IPS-20b (cell line): ENCODE measurements at regions not wholly inside any gene's neighbourhood (a gene's known extent, or its start where the extent isn't known, plus 50 kb on each side); places are given as distances from the start of the nearest gene placed in this dataset.
"Not testable (repeated sequence)": the region's sequence is repeated elsewhere in the genome, so short reads cannot be mapped to it uniquely, and the experiment has no call there.

Experiments used
- H3K27ac ChIP-seq: one replicate; pipeline ENCODE4 v1.5.1; 2013; ENCODE audit warnings: low read length
- H3K27me3 ChIP-seq: 2 replicates; pipeline ENCODE4 v1.6.1; 2013; ENCODE audit warnings: mild to moderate bottlenecking, low read length, inconsistent platforms; ENCODE audit not compliant: insufficient read depth
- H3K36me3 ChIP-seq: 2 replicates; pipeline ENCODE4 v1.6.1; 2013; ENCODE audit warnings: low read depth, mild to moderate bottlenecking, inconsistent platforms, low read length, moderate library complexity; ENCODE audit not compliant: insufficient read depth
- H3K4me1 ChIP-seq: 2 replicates; pipeline ENCODE4 v1.6.1; 2013; ENCODE audit warnings: mild to moderate bottlenecking, control low read depth, inconsistent platforms, low read length, moderate library complexity; ENCODE audit not compliant: insufficient read depth
- H3K4me3 ChIP-seq: 2 replicates; pipeline ENCODE4 v1.5.1; 2013; ENCODE audit warnings: mild to moderate bottlenecking, low read length, inconsistent platforms
- H3K9ac ChIP-seq: 2 replicates; pipeline ENCODE4 v1.6.1; 2013; ENCODE audit warnings: low read depth, mild to moderate bottlenecking, inconsistent platforms, low read length, moderate library complexity
- H3K9me3 ChIP-seq: 2 replicates; pipeline ENCODE4 v1.6.1; 2013; ENCODE audit warnings: mild to moderate bottlenecking, low read depth, low read length, inconsistent platforms; ENCODE audit not compliant: insufficient read depth

DNA sequence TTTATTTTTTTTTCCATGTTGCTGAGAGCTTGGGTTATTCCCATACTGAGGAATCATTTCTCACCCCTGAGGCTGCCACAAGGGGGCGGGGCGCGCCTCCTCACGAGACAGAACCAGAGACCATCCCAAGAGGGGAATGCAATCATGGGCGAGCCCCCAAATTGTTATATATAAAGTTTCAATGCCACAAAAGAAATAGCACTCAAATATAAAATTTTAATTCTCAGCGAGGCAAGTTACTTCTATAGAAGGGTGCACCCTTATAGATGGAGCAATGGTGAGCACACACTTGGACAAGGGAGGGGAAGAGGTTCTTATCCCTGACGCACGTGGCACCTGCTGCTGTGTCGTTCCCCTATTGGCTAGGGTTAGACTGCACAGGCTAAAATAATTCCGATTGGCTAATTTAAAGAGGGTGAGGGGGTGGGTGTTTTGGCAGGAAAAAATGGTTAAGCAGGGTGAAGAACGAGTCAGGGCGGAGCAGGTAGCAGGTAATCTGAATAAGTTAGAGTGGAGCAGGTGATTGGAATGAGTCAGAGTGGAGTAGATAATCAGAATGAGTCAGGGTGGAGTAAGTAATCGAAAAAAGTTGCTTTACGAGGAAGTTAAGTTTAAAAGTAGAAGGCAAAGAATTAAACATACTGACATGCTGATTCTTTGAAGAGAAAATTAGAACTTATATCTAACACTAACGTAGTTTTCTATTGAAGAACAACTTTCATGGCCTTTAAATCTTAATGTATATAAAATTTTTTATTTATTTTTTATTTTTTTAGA lies 177.5 kb downstream of the MTCL1 start:
- peaks cover 7% of the 10 kb centered on the region; the same call in 1 of the 2 replicates for H3K9me3 ChIP-seq
- H3K4me1 ChIP-seq: no peaks in the 10 kb centered on the region
- no peak overlapping the region for H3K4me3 ChIP-seq
- H3K27ac ChIP-seq: no peak overlapping the region
- no peaks in the 10 kb centered on the region for H3K36me3 ChIP-seq
- no peak overlapping the region for H3K9ac ChIP-seq
- no peaks in the 10 kb centered on the region for H3K27me3 ChIP-seq

DNA sequence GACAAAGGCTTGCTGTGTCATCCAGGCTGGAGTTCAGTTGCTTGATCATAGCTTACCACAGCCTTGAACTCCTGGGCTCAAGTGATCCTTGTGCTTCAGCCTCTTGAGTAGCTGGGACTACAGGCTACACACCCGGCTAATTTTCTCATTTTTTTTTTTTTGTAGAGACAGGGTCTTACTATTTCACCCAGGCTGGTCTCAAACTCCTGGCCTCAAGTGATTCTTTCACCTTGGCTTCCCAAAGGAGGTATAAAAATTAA lies 178.0 kb downstream of the MTCL1 start:
- H3K36me3 ChIP-seq: no peaks in the 10 kb centered on the region
- H3K27me3 ChIP-seq: no peaks in the 10 kb centered on the region
- H3K4me1 ChIP-seq: no peaks in the 10 kb centered on the region
- no peak overlapping the region for H3K9ac ChIP-seq
- H3K27ac ChIP-seq: no peak overlapping the region
- peaks cover 7% of the 10 kb centered on the region; the same call in 1 of the 2 replicates for H3K9me3 ChIP-seq
- no peak overlapping the region for H3K4me3 ChIP-seq

DNA sequence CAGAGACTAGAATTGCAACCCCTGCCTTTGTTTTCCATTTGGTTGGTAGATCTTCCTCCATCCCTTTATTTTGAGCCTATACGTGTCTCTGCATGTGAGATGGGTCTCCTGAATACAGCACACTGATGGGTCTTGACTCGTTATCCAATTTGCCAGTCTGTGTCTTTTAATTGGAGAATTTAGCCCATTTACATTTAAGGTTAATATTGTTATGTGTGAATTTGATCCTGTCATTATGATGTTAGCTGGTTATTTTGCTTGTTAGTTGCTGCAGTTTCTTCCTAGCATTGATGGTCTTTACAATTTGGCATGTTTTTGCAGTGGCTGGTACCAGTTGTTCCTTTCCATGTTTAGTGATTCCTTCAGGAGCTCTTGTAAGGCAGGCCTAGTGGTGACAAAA lies 182.5 kb downstream of the MTCL1 start:
- H3K36me3 ChIP-seq, H3K27ac ChIP-seq, H3K27me3 ChIP-seq, H3K4me3 ChIP-seq, H3K9ac ChIP-seq, H3K9me3 ChIP-seq: not testable (repeated sequence)
- peaks cover 12% of the 10 kb centered on the region for H3K4me1 ChIP-seq

DNA sequence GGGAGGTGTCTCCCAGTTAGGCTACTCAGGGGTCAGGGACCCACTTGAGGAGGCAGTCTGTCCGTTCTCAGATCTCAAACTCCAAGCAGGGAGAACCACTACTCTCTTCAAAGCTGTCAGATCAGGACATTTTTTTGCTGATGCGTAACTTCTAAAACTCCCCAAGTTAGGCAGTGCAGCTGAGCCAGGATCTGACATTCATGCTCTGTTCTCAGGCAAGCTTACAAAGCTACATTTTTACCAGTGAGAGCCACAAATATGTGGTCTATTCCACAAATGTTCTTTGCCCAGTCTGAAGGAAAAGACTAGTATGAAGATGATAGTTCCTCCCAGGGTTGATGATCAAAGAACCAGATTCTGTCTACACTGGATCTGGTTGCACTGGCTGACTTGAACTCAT lies 184.1 kb downstream of the MTCL1 start:
- H3K27ac ChIP-seq: no peak overlapping the region
- no peaks in the 10 kb centered on the region for H3K27me3 ChIP-seq
- H3K4me1 ChIP-seq: peaks cover 12% of the 10 kb centered on the region
- no peak overlapping the region for H3K9ac ChIP-seq
- H3K9me3 ChIP-seq: no peaks in the 10 kb centered on the region
- H3K4me3 ChIP-seq: no peak overlapping the region
- no peaks in the 10 kb centered on the region for H3K36me3 ChIP-seq

DNA sequence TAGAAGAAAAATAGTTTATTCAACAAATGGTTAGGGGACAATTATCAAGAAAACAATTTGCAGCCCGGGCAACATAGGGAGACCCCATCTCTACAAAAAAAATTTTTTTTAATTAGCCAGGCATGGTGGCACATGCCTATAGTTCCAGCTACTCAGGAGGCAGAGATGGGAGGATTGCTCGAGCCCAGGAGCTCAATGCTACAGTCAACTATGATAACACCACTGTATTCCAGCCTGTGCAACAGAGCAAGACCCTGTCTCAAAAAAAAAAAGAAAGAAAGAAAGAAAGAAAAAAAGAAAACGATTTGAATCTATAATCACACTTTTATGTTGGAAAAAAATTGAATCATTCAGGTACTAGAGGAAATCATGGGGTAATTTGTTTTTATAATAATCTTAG lies 185.1 kb downstream of the MTCL1 start:
- H3K9ac ChIP-seq: not testable (repeated sequence)

DNA sequence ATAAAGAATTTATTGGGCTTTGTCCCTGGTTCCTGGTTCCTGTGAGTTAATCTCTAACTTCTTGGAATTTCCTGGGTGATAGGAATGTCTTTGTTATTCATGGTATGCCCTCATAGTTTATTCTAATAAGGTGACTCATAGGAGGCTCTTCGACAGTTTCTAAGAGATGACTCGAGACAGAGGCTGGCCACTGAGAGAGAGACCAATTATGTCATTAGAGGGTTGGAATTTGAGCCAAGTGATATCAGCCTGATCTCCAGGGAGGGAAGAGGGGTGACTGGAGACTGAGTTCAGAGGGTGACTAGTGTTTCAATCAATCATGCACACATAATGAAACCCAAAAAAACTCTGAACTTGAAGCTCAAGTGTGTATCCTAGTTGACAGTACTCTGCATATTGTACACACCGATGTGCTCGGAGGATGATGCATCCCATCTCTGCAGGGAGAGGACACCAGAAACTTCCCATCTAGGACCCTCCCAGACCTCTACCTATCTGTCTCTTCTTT lies 185.7 kb downstream of the MTCL1 start:
- Histone ChIP-seq H3K4me3 (peak overlapping the region; percentile 33), H3K36me3 (no peaks in the 10 kb centered on the region), H3K27ac (no peak overlapping the region), H3K27me3 (no peaks in the 10 kb centered on the region), H3K4me1 (peaks cover 12% of the 10 kb centered on the region), H3K9me3 (no peaks in the 10 kb centered on the region), H3K9ac (peak overlapping the region; percentile 47; the same call in 1 of the 2 replicates)

More for the DNA sequence above, 185.1 kb downstream of the MTCL1 start:
- H3K9me3 ChIP-seq, H3K4me3 ChIP-seq, H3K27ac ChIP-seq, H3K27me3 ChIP-seq, H3K36me3 ChIP-seq: not testable (repeated sequence)
- H3K4me1 ChIP-seq: peaks cover 12% of the 10 kb centered on the region

DNA sequence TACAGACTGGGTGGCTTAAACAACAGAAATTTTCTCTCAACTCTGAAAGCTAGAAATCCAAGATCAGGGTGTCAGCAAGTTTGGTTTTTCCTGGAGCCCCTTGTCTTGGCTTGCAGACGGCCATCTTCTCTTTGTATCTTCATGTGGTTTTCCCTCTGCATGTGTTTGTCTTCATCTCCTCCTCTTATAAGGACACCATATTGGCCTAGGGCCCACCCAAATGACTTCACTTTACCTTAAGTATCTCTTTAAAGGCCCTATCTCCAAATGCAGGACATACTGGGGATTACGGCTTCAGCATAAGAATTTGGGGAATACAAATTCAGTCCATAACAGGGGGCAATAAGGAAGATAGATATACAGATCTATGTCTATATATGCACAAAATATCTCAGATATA lies 187.9 kb downstream of the MTCL1 start:
- no peak overlapping the region for H3K27ac ChIP-seq
- H3K9me3 ChIP-seq: no peaks in the 10 kb centered on the region
- no peak overlapping the region for H3K4me3 ChIP-seq
- peaks cover 12% of the 10 kb centered on the region for H3K4me1 ChIP-seq
- no peaks in the 10 kb centered on the region for H3K36me3 ChIP-seq
- H3K27me3 ChIP-seq: no peaks in the 10 kb centered on the region
- no peak overlapping the region for H3K9ac ChIP-seq

DNA sequence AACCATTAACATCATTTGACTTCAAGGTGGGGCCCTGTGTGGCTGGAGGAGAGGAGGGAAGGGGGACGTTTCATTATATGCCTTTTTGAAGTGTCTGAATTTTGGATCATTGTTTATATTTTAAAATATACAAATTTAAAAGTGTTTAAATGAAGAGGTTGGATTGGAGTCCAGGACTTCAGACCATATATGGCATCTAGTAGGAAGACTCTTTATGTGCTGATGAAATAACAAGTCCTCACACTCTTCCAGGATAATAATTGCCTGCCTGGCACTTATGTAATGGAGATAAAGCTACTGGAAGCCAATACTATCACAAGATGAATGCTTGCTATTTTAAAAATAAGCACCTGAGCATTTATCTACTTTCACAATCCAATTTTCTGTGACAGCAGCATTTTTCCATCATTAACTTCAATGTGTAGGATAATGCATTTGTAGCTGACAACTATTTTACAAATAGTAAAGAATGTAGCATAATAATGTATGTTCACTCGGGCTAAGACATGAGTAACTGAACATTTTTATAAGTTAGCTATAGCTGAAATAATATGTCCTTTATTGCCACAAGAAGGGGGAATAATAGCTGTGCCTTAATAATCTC lies 188.4 kb downstream of the MTCL1 start:
- no peak overlapping the region for H3K4me3 ChIP-seq
- H3K9me3 ChIP-seq: no peaks in the 10 kb centered on the region
- H3K27ac ChIP-seq: no peak overlapping the region

DNA sequence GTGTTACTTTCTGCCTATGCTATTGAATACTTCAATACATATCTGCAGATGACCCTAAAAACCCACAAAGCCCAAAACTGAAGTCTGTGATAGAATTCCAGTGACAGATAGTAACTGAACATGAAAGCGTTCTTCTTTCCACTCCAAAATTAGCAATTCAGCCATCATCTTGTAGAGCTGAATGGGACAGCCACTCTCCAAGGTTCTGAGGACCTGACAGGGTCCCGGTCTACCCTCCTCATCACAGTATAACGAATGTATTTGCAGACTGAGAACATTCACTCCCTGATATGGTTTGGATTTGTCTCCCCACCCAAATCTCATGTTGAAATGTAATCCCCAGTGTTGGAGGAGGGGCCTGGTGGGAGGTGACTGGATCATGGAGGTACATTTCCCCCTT lies 189.5 kb downstream of the MTCL1 start:
- Histone ChIP-seq H3K4me3 (no peak overlapping the region), H3K36me3 (no peaks in the 10 kb centered on the region), H3K27ac (no peak overlapping the region), H3K4me1 (peaks cover 9% of the 10 kb centered on the region), H3K27me3 (no peaks in the 10 kb centered on the region), H3K9me3 (no peaks in the 10 kb centered on the region), H3K9ac (no peak overlapping the region)

More for the DNA sequence above, 188.4 kb downstream of the MTCL1 start:
- Histone ChIP-seq H3K27me3 (no peaks in the 10 kb centered on the region), H3K4me1 (peaks cover 12% of the 10 kb centered on the region), H3K9ac (no peak overlapping the region), H3K36me3 (no peaks in the 10 kb centered on the region)

DNA sequence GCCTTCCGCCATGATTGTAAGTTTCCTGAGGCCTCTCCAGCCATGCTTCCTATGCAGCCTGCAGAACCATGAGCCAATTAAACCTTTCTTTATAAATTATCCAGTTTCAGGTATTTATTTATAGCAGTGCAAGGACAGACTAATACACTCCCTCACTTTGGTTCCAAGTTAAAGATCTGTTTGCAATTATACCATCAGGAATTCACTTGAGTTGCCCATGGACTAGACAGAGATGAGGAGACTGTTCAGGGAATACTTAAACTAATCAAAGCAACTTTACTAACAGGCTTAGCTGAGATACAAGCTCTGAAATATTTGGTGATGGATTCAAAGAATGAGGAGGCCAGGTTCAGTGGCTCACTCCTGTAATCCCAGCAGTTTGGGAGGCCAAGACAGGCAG lies 190.0 kb downstream of the MTCL1 start:
- H3K36me3 ChIP-seq: no peaks in the 10 kb centered on the region
- H3K27ac ChIP-seq: no peak overlapping the region
- no peak overlapping the region for H3K4me3 ChIP-seq
- H3K27me3 ChIP-seq: no peaks in the 10 kb centered on the region
- peaks cover 7% of the 10 kb centered on the region for H3K4me1 ChIP-seq
- H3K9me3 ChIP-seq: no peaks in the 10 kb centered on the region
- H3K9ac ChIP-seq: no peak overlapping the region

DNA sequence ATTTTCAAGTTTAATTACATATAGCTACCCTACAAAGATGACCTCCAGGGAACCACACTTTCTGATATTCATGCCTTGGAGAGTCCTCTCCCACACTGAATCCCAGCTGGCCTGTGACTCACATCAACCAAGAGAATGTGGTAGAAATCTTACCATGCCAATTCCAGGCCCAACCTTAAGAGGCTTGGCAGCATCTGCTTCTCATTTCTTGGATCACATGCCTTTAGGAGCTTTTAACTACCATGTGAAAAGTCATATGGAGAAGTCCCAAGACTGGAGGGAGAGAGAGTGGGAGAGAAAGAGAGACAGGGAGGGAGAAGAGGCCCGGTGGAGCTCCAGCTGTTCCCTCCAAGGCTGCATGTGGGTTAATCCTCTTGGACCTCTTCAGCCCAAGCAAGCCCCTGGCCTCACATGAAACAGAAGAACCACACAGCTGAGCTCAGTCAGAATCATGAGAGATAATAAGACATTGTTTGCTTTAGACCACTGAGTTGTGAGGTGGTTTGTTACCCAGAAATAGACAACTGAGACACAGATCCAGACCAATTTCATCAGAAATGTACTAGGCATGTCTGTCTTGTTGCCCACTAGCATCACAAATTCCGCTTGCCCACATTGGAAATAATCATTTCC lies 190.7 kb downstream of the MTCL1 start:
- H3K36me3 ChIP-seq: no peaks in the 10 kb centered on the region
- peaks cover 10% of the 10 kb centered on the region for H3K4me1 ChIP-seq
- H3K9ac ChIP-seq: no peak overlapping the region
- H3K9me3 ChIP-seq: no peaks in the 10 kb centered on the region
- no peaks in the 10 kb centered on the region for H3K27me3 ChIP-seq
- H3K4me3 ChIP-seq: no peak overlapping the region
- no peak overlapping the region for H3K27ac ChIP-seq

DNA sequence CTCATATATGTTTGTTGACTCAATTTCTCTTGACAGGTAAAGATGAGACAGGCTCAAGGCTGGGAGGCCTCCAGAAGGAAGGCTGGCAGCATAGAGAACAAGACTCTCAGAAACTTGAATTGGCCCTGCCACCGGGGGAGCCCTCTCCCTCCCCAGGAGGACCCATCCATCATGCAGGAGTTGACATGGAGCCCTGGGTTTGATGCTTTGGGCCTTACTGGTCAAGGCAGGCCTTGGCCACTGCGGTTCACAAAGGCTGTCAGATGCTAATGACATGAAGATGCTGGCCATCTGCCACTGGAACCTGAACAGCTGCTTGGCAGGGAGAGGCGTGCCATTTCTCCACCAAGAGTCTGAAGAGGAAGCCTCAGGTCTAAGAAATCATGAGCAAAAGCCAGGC lies 193.6 kb downstream of the MTCL1 start:
- H3K36me3 ChIP-seq: no peaks in the 10 kb centered on the region
- no peaks in the 10 kb centered on the region for H3K9me3 ChIP-seq
- no peak overlapping the region for H3K4me3 ChIP-seq
- H3K27ac ChIP-seq: no peak overlapping the region
- H3K4me1 ChIP-seq: peaks cover 4% of the 10 kb centered on the region; the same call in 1 of the 2 replicates
- no peaks in the 10 kb centered on the region for H3K27me3 ChIP-seq
- H3K9ac ChIP-seq: no peak overlapping the region
